ENCODE measurements at regions not wholly inside any gene's neighbourhood (a gene's known extent, or its start where the extent isn't known, plus 50 kb on each side); places are given as distances from the start of the nearest gene placed in this dataset.
A peak's percentile ranks its signal among the peaks of the same experiment; 100 is the strongest.

DNA sequence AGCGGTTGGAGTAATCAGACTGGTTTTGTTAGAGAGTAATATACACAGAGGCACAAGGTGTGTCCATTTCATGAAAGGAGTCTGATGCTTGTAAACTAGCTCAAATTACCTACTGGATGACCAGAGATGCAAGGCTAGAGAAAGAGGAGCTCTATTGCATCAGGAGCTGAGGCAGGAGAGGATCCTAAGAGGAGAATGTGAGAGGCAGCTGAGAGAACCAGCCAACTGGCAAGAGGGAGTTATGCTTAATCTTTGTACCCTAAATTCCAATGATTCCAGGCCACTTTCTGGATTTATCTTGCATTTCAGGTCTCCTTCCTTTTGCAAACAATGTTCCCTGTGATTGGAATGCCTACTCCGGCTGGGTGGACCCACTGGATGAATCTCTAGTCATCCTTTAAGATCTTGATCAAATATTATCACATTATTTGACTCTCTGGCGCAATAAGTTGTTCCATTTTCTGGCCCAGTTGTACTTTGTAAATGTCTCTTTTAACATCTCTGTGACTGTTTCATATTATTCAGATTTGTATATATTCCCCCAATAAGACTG is 57.5 kb upstream of the PTPN12 start:
- CTCF ChIA-PET = interaction anchor here (0.6 kb wide), 1 partner anchor 13 kb away, joined by 5 read pairs; no protein-coding TSS in a partner anchor
- no TSS peak for BruUV-seq (replicated peaks)
- H3K27ac Mint-ChIP-seq (ENCODE audit: low read depth, unreplicated experiment) = no peak overlapping the region
- no peaks in the 10 kb centered on the region for H3K27me3 Mint-ChIP-seq (ENCODE audit: insufficient read depth, unreplicated experiment)
- DNase-seq (ENCODE audit: unreplicated experiment) = peak; percentile 8
- intact Hi-C loops (cut with micrococcal nuclease) = no loop called here
- POLR2A ChIA-PET = interaction anchor here (0.6 kb wide), 1 partner anchor 108 kb away, joined by 3 read pairs; no protein-coding TSS in a partner anchor
- no peaks in the 10 kb centered on the region for H3K9me3 Mint-ChIP-seq (ENCODE audit: unreplicated experiment)
- TF ChIP-seq, protein P1, sequence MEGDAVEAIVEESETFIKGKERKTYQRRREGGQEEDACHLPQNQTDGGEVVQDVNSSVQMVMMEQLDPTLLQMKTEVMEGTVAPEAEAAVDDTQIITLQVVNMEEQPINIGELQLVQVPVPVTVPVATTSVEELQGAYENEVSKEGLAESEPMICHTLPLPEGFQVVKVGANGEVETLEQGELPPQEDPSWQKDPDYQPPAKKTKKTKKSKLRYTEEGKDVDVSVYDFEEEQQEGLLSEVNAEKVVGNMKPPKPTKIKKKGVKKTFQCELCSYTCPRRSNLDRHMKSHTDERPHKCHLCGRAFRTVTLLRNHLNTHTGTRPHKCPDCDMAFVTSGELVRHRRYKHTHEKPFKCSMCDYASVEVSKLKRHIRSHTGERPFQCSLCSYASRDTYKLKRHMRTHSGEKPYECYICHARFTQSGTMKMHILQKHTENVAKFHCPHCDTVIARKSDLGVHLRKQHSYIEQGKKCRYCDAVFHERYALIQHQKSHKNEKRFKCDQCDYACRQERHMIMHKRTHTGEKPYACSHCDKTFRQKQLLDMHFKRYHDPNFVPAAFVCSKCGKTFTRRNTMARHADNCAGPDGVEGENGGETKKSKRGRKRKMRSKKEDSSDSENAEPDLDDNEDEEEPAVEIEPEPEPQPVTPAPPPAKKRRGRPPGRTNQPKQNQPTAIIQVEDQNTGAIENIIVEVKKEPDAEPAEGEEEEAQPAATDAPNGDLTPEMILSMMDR (IDR thresholded peaks at IDR 0.05; ENCODE audit: unreplicated experiment) = no peak
- peaks cover 5% of the 10 kb centered on the region for H3K4me1 Mint-ChIP-seq (ENCODE audit: insufficient read depth, unreplicated experiment)
- H3K36me3 Mint-ChIP-seq (ENCODE audit: insufficient read depth, unreplicated experiment) = no peaks in the 10 kb centered on the region
- no peak overlapping the region for H3K4me3 Mint-ChIP-seq (ENCODE audit: unreplicated experiment)

DNA sequence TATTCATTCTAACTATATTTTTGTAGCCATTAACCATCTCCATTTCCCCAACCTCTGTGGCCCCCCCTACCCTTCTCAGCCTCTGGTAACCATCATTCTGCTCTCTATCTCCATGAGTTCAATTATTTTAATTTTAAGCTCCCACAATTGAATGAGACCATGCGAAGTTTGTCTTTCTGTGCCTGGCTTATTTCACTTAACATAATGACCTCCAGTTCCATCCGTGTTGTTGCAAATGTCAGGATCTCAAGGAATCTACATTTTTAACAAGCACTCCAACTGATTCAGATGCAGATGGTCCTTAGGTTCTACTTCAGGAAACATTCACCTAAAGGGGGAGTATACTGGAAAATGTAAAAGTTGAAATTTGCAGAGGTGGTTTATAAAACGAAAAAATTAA is 60.2 kb upstream of the PTPN12 start:
- ChIA-PET POLR2A (no interaction called here), CTCF (interaction anchor here (0.5 to 0.9 kb wide), 3 partner anchors 11 to 259 kb away, joined by 3 to 4 read pairs (median 3); no protein-coding TSS in a partner anchor)
- no peaks in the 10 kb centered on the region for H3K27me3 Mint-ChIP-seq (ENCODE audit: insufficient read depth, unreplicated experiment)
- BruUV-seq (replicated peaks) = no TSS peak
- no peak overlapping the region for H3K27ac Mint-ChIP-seq (ENCODE audit: low read depth, unreplicated experiment)
- no peak for DNase-seq (ENCODE audit: unreplicated experiment)
- intact Hi-C loops (cut with micrococcal nuclease) = no loop called here
- H3K9me3 Mint-ChIP-seq (ENCODE audit: unreplicated experiment) = no peaks in the 10 kb centered on the region
- no peak overlapping the region for H3K4me3 Mint-ChIP-seq (ENCODE audit: unreplicated experiment)
- no peaks in the 10 kb centered on the region for H3K36me3 Mint-ChIP-seq (ENCODE audit: insufficient read depth, unreplicated experiment)
- peaks cover 5% of the 10 kb centered on the region for H3K4me1 Mint-ChIP-seq (ENCODE audit: insufficient read depth, unreplicated experiment)
- TF ChIP-seq, protein P1 (IDR thresholded peaks at IDR 0.05; ENCODE audit: unreplicated experiment) = no peak

DNA sequence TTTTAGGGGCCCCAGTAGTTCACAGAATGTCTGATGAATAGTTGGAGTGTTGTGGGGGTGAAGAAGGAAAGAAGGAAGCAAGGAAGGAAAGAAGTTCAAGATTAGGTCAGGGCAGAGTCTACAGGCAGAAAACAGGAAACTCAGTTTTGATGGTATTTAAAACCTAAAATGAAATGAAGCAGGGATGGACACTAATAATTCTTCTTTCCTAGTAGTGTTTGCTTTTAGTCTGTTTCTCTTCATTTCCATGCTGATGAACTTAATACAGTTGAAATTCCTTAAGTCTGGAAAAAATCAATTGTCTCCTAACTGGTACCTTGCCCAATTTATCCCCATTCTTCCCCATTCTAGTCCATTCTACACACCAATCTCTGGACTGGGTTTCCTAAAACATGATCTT is 59.0 kb upstream of the GSAP start:
- Mint-ChIP-seq H3K27me3 (ENCODE audit: insufficient read depth, unreplicated experiment) (no peaks in the 10 kb centered on the region), H3K4me1 (ENCODE audit: insufficient read depth, unreplicated experiment) (no peaks in the 10 kb centered on the region), H3K4me3 (ENCODE audit: unreplicated experiment) (no peak overlapping the region), H3K36me3 (ENCODE audit: insufficient read depth, unreplicated experiment) (no peaks in the 10 kb centered on the region), H3K27ac (ENCODE audit: low read depth, unreplicated experiment) (no peak overlapping the region), H3K9me3 (ENCODE audit: unreplicated experiment) (no peaks in the 10 kb centered on the region)
- intact Hi-C loops (cut with micrococcal nuclease) = no loop called here
- no TSS peak for BruUV-seq (replicated peaks)
- CTCF ChIA-PET = interaction anchor here (1.0 kb wide), 1 partner anchor 177 kb away, joined by 6 read pairs; no protein-coding TSS in a partner anchor
- no peak for DNase-seq (ENCODE audit: unreplicated experiment)
- TF ChIP-seq, protein P1 (IDR thresholded peaks at IDR 0.05; ENCODE audit: unreplicated experiment) = no peak
- POLR2A ChIA-PET = interaction anchor here (0.9 to 1.1 kb wide), 3 partner anchors 8 to 323 kb away, joined by 3 to 4 read pairs (median 3); partner anchors contain the start of genes PHTF2 and TMEM60

DNA sequence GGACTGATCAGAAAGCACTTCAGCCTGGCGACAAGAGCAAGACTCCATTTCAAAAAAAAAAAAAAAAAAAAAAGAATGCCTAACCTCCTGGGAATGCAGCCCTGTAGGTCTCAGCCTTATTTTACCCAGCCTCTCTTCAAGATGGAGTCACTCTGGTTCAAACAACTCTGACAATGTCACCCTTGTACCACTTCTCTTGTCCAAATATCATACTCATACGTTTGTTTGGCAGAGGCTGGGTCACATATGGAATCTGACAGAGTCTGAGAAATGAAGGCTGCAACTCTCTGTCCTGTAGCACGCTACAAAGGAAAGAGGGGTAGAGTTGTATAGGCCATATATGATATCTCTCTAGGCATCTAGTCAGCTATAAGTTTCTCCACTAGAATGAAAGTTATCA is 58.6 kb upstream of the GSAP start:
- ChIA-PET CTCF (no interaction called here), POLR2A (interaction anchor here (1.1 kb wide), 1 partner anchor 19 kb away, joined by 3 read pairs; no protein-coding TSS in a partner anchor)
- no TSS peak for BruUV-seq (replicated peaks)
- Mint-ChIP-seq H3K4me1 (ENCODE audit: insufficient read depth, unreplicated experiment) (no peaks in the 10 kb centered on the region), H3K36me3 (ENCODE audit: insufficient read depth, unreplicated experiment) (no peaks in the 10 kb centered on the region), H3K9me3 (ENCODE audit: unreplicated experiment) (no peaks in the 10 kb centered on the region), H3K27me3 (ENCODE audit: insufficient read depth, unreplicated experiment) (no peaks in the 10 kb centered on the region), H3K4me3 (ENCODE audit: unreplicated experiment) (no peak overlapping the region), H3K27ac (ENCODE audit: low read depth, unreplicated experiment) (no peak overlapping the region)
- DNase-seq (ENCODE audit: unreplicated experiment) = no peak
- intact Hi-C loops (cut with micrococcal nuclease) = no loop called here
- TF ChIP-seq, protein P1 (IDR thresholded peaks at IDR 0.05; ENCODE audit: unreplicated experiment) = no peak
